ENCODE measurements at regions not wholly inside any gene's neighbourhood (a gene's known extent, or its start where the extent isn't known, plus 50 kb on each side); places are given as distances from the start of the nearest gene placed in this dataset.

DNA sequence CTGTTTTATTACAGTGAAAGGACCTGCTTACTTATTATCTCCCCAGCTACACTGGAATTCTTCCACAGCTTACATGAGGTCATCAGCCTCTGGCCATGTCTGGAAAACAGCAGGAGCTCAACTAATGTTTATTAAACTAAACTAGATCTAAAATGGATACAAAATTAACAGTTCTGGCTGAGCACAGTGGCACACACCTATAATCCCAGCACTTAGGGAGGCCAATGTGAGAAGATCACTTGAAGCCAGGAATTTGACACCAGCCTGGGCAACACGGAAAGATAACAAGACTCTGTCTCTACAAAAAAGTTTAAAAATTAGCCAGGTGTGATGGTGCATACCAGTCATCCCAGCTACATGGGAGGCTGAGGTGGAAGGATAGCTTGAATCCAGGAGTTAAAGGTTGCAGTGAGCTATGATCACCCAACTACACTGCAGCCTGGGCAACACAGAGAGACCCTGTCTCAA is 220.8 kb upstream of the MARCKS start:
- intact Hi-C loops (cut with micrococcal nuclease), result loop anchor here (1.0 to 10.0 kb wide), 2 partner anchors 11 to 852 kb away; no protein-coding TSS in a partner anchor
- H3K36me3 Mint-ChIP-seq (ENCODE audit: low read depth), result no peaks in the 10 kb centered on the region
- no peaks in the 10 kb centered on the region for H3K27me3 Mint-ChIP-seq
- POLR2A ChIA-PET, result interaction anchor here (0.6 to 1.1 kb wide), 4 partner anchors 11 to 219 kb away, joined by 3 to 5 read pairs (median 4); no protein-coding TSS in a partner anchor
- ATAC-seq (ENCODE audit: low read depth) (no peak), DNase-seq (no peak)
- TF ChIP-seq, protein P1, sequence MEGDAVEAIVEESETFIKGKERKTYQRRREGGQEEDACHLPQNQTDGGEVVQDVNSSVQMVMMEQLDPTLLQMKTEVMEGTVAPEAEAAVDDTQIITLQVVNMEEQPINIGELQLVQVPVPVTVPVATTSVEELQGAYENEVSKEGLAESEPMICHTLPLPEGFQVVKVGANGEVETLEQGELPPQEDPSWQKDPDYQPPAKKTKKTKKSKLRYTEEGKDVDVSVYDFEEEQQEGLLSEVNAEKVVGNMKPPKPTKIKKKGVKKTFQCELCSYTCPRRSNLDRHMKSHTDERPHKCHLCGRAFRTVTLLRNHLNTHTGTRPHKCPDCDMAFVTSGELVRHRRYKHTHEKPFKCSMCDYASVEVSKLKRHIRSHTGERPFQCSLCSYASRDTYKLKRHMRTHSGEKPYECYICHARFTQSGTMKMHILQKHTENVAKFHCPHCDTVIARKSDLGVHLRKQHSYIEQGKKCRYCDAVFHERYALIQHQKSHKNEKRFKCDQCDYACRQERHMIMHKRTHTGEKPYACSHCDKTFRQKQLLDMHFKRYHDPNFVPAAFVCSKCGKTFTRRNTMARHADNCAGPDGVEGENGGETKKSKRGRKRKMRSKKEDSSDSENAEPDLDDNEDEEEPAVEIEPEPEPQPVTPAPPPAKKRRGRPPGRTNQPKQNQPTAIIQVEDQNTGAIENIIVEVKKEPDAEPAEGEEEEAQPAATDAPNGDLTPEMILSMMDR (IDR thresholded peaks at IDR 0.05), result no peak
- H3K4me1 Mint-ChIP-seq, result peaks cover 53% of the 10 kb centered on the region
- CTCF ChIA-PET, result interaction anchor here (1.2 kb wide), 1 partner anchor 330 kb away, joined by 3 read pairs; no protein-coding TSS in a partner anchor
- no peak overlapping the region for H3K4me3 Mint-ChIP-seq
- peak overlapping the region; percentile 76 for H3K27ac Mint-ChIP-seq
- no peaks in the 10 kb centered on the region for H3K9me3 Mint-ChIP-seq

DNA sequence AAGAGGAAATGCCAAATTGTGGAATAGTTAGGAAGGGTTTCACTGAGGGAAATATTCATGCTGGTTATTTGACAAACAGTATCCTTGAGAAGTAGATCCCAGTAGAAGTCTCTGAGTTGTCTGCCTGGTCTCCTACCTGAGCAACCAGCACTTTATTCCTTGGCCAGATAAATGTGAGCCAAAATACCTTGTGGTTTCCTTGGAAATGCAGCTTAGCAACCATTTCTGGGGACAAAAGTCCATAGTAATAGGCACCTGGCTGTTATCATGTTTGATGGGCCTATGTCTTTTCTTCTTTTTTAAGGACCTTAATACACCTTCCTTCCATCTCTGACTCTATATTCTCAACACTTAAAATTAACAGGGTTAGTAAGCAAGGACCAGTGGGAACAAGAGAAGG is 217.1 kb upstream of the MARCKS start:
- Mint-ChIP-seq H3K27me3 (no peaks in the 10 kb centered on the region), H3K4me3 (no peak overlapping the region), H3K9me3 (no peaks in the 10 kb centered on the region), H3K4me1 (peaks cover 51% of the 10 kb centered on the region), H3K36me3 (ENCODE audit: low read depth) (no peaks in the 10 kb centered on the region), H3K27ac (no peak overlapping the region)
- ChIA-PET POLR2A (interaction anchor here (1.3 kb wide), 1 partner anchor 8 kb away, joined by 3 read pairs; no protein-coding TSS in a partner anchor), CTCF (no interaction called here)
- intact Hi-C loops (cut with micrococcal nuclease), result no loop called here
- ATAC-seq (ENCODE audit: low read depth) (no peak), DNase-seq (no peak)
- TF ChIP-seq, protein P1 (IDR thresholded peaks at IDR 0.05), result no peak

DNA sequence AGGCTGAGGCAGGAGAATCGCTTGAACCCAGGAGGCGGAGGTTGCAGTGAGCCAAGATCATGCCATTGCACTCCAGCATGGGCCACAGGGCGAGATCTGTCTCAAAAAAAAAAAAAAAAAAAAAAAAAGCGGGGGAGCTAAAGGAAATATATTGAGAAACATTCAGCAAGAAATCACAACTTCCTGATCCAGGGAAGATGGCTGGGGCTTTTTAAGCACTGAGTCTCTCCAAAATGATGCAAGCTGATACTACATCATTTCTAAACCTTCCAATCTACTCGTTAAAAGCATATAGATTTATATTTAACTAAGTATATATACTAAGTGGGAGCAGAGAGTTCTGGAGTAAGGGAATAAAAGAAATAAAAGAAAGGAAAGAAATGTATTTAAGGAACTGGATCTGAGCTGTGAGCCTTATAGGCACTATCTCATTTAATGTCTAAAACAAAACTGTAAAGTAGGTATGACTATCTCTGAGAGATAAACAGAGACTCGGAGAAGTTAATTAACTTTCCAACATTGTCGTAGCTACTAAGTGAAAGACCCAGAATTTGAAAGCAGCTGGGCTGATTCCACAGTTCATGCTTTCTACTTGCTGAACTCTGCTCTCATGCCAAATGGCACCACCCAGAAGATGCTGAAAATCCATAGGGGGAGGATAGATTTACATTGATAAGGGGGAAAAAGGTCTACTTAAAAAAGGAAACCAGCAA is 215.0 kb upstream of the MARCKS start:
- TF ChIP-seq, protein P1 (IDR thresholded peaks at IDR 0.05), result no peak
- H3K36me3 Mint-ChIP-seq (ENCODE audit: low read depth), result no peaks in the 10 kb centered on the region
- CTCF ChIA-PET, result no interaction called here
- H3K27me3 Mint-ChIP-seq, result no peaks in the 10 kb centered on the region
- H3K9me3 Mint-ChIP-seq, result no peaks in the 10 kb centered on the region
- POLR2A ChIA-PET, result interaction anchor here (0.8 to 2.2 kb wide), 5 partner anchors 11 to 1614 kb away, joined by 3 to 18 read pairs (median 4); no protein-coding TSS in a partner anchor
- peak overlapping the region; percentile 3 for H3K27ac Mint-ChIP-seq
- DNase-seq (no peak), ATAC-seq (ENCODE audit: low read depth) (no peak)
- H3K4me3 Mint-ChIP-seq, result no peak overlapping the region
- intact Hi-C loops (cut with micrococcal nuclease), result no loop called here
- peaks cover 47% of the 10 kb centered on the region for H3K4me1 Mint-ChIP-seq

DNA sequence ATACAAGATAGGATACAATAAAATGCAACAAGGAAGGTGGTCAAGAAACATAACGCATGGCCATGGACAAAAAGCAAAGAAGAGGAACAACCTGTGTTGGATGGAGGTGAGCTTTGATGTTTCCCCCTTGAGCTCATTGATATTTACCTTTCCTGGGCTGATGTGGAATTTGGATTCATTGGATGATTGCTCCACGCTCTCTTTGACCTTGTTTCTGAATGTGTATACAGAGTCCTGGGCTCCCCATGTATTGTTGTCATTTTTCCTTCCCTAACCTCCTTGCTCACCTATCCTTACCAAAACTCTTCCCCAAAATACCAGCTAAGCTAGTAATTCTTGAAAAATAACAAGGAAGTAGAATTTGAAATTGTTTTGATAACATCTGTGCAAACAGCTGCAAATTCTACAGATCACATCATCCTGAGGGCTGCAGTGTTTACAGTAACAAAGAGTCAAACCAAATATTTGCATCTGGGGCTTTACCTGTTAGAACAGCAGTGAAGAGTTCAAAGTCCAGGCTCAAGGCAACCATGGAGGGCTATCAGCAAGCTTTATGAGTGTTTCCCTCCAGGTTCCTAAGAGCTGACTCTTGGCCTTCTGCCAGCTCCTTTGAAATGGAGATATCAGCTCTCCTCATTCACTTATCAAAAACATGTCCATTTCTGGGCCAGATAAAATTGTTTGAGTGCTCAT is 214.3 kb upstream of the MARCKS start:
- ChIA-PET POLR2A (interaction anchor here (0.8 to 2.2 kb wide), 6 partner anchors 9 to 1614 kb away, joined by 3 to 18 read pairs (median 4); no protein-coding TSS in a partner anchor), CTCF (interaction anchor here (0.8 kb wide), 1 partner anchor 216 kb away, joined by 3 read pairs; no protein-coding TSS in a partner anchor)
- ATAC-seq (ENCODE audit: low read depth) (peak; percentile 66), DNase-seq (no peak)
- Mint-ChIP-seq H3K27ac (peak overlapping the region; percentile 54), H3K4me3 (peak overlapping the region; percentile 2), H3K36me3 (ENCODE audit: low read depth) (no peaks in the 10 kb centered on the region), H3K4me1 (peaks cover 53% of the 10 kb centered on the region), H3K27me3 (no peaks in the 10 kb centered on the region), H3K9me3 (no peaks in the 10 kb centered on the region)
- TF ChIP-seq, protein P1 (IDR thresholded peaks at IDR 0.05), result no peak
- intact Hi-C loops (cut with micrococcal nuclease), result loop anchor here (1.0 kb wide), 1 partner anchor 12 kb away; no protein-coding TSS in a partner anchor
